ENCODE measurements at regions not wholly inside any gene's neighbourhood (a gene's known extent, or its start where the extent isn't known, plus 50 kb on each side); places are given as distances from the start of the nearest gene placed in this dataset.

- H2BK20ac ChIP-seq (ENCODE audit: low read depth, low read length, poor library complexity, severe bottlenecking), result no peak overlapping the region
- WGBS (ENCODE audit: extremely low coverage, insufficient read length, low lambda C conversion rate), result no CpG with 5 or more reads among the region's 3 CpGs
- no peaks in the 10 kb centered on the region for H3K79me1 ChIP-seq (ENCODE audit: insufficient read depth, low read depth, low read length, poor library complexity, severe bottlenecking)
- H3K4me2 ChIP-seq (ENCODE audit: insufficient read depth, insufficient read length, low read length), result no peak overlapping the region
- H3K79me2 ChIP-seq (ENCODE audit: insufficient read depth, low read length), result no peaks in the 10 kb centered on the region
- no peak overlapping the region for H2BK120ac ChIP-seq (ENCODE audit: low read depth, low read length, poor library complexity, severe bottlenecking)
- H2AFZ ChIP-seq (ENCODE audit: low read length), result no peak overlapping the region
- H3K4ac ChIP-seq (ENCODE audit: low read depth, low read length), result no peak overlapping the region
- H2AK5ac ChIP-seq (ENCODE audit: insufficient read length, low read length), result no peak overlapping the region
- H3K9me3 ChIP-seq (ENCODE audit: control insufficient read depth, low read depth, low read length), result no peaks in the 10 kb centered on the region
- no peaks in the 10 kb centered on the region for H4K20me1 ChIP-seq (ENCODE audit: control insufficient read depth, insufficient read depth, insufficient read length)
- no peak overlapping the region for H2BK15ac ChIP-seq (ENCODE audit: low read depth, low read length)
- no peak for TF ChIP-seq CTCF (conservative IDR thresholded peaks at IDR 0.05)
- DNase-seq, result no peak
- Mint-ChIP-seq H3K27ac (no peak overlapping the region), H3K9me3 (peaks cover 0 to 2% of the 10 kb centered on the region in 2 experiments; a peak in 1 of 5 replicates), H3K36me3 (ENCODE audit: insufficient read depth in 1 of 3, low read depth in 3 of 3) (no peaks in the 10 kb centered on the region), H3K4me1 (no peaks in the 10 kb centered on the region), H3K4me3 (no peak overlapping the region), H3K27me3 (ENCODE audit: low read depth) (no peaks in the 10 kb centered on the region)
- no peak overlapping the region for H2BK5ac ChIP-seq (ENCODE audit: insufficient read length, low read length)
- no peak overlapping the region for H3K27ac ChIP-seq (ENCODE audit: insufficient read length, low read depth, low read length)
- H3K14ac ChIP-seq (ENCODE audit: insufficient read depth, low read length), result no peak overlapping the region
- H3K23ac ChIP-seq (ENCODE audit: insufficient read length, low read depth, low read length), result no peak overlapping the region
- H3K23me2 ChIP-seq (ENCODE audit: insufficient read length, low read depth, low read length, poor library complexity, severe bottlenecking), result no peaks in the 10 kb centered on the region
- no peak overlapping the region for H3K18ac ChIP-seq (ENCODE audit: insufficient read length, low read depth, low read length)
- H4K8ac ChIP-seq (replicated peaks; ENCODE audit: insufficient read length, low read depth, low read length), result no peak overlapping the region
- H3T11ph ChIP-seq (ENCODE audit: low read length), result no peak overlapping the region
- no peaks in the 10 kb centered on the region for H3K27me3 ChIP-seq (ENCODE audit: insufficient read depth, low read length)
- H4K5ac ChIP-seq (ENCODE audit: insufficient read length, low read depth, low read length), result no peak overlapping the region
- H2BK12ac ChIP-seq (ENCODE audit: insufficient read length, low read depth, low read length), result no peak overlapping the region
- no peak overlapping the region for H3K9ac ChIP-seq (ENCODE audit: extremely low read depth, insufficient read length, low read length)
- H4K91ac ChIP-seq (ENCODE audit: insufficient read length, low read depth, low read length), result no peak overlapping the region
- no peak overlapping the region for H3K56ac ChIP-seq (ENCODE audit: insufficient read length, low read depth, low read length)
- H3K4me1 ChIP-seq (ENCODE audit: insufficient read depth, low read length), result no peaks in the 10 kb centered on the region
These were observed 951.2 kb upstream of the PHF14 start for GRCh38 chr7:10022480-10022879.

Data from H9 (cell line).